GM23338 (cell line): ENCODE measurements at regions not wholly inside any gene's neighbourhood (a gene's known extent, or its start where the extent isn't known, plus 50 kb on each side); places are given as distances from the start of the nearest gene placed in this dataset.

ENCODE experiments used
- EZH2phosphoT487 ChIP-seq: fragments of 200-600 bp; sonication (generic); IDR thresholded peaks from one replicate; pipeline ENCODE4 v1.8.1; 2018; ENCODE audit warnings: antibody characterized with exemption; ENCODE audit not compliant: unreplicated experiment
- JUNB ChIP-seq: IDR thresholded peaks from one replicate; pipeline ENCODE4 v1.6.1; 2016; ENCODE audit warnings: antibody characterized with exemption; ENCODE audit not compliant: unreplicated experiment
- POLR2AphosphoS5 ChIP-seq: IDR thresholded peaks from 2 replicates; pipeline ENCODE4 v1.6.1; 2016; ENCODE audit warnings: antibody characterized with exemption, low read depth
- TF ChIP-seq, protein P1 (sequence below), 2 experiments: fragments of 200-600 bp in 1 of 2; sonication (generic) in 1 of 2; conservative IDR thresholded peaks; 2 replicates each; pipeline versions ENCODE4 v1.5.1 to v1.6.1; 2016 to 2017; ENCODE audit warnings: antibody characterized with exemption in 2 of 2, low read depth in 2 of 2, mild to moderate bottlenecking in 2 of 2, moderate library complexity in 1 of 2
- TF ChIP-seq, protein P2 (sequence below): IDR thresholded peaks from 2 replicates; pipeline ENCODE4 v1.6.1; 2016; ENCODE audit warnings: antibody characterized with exemption
- TF ChIP-seq, protein P3 (sequence below): IDR thresholded peaks from one replicate; pipeline ENCODE4 v1.6.1; 2018; ENCODE audit warnings: antibody characterized with exemption; ENCODE audit not compliant: unreplicated experiment

DNA sequence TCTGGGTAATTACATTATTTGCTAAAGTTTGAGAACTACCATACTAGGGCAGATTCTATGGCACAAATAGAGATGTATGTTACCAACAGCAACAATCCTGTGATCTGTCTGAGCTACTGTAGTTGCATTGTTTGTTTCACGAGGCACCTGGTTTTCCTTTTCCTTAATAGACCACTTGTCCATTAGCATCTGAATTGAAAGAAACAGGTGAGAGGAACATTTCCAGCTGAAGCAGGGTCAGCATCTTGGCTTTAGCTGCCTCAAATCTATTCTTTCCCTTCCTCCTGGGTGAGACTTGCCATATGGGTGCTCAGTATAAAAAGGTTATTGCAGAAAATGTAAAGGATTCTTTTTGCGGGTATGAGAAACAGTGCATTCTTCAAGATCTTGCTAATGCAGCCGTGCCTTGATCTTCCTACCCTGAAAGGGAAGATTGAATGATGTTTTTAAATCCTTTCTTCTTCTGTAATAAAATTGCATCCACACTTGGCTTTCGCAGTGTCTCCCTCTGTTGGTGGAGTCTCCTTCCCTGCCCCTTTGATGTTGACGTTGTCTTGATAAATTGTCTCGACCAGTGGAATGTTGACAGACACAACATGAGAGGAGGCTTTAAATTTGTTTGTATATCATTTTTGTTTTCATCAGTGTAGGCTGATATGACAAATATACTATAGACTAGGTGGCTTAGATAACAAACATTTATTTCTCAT, 118.0 kb upstream of the BRINP1 start:
- TF ChIP-seq, protein P1, sequence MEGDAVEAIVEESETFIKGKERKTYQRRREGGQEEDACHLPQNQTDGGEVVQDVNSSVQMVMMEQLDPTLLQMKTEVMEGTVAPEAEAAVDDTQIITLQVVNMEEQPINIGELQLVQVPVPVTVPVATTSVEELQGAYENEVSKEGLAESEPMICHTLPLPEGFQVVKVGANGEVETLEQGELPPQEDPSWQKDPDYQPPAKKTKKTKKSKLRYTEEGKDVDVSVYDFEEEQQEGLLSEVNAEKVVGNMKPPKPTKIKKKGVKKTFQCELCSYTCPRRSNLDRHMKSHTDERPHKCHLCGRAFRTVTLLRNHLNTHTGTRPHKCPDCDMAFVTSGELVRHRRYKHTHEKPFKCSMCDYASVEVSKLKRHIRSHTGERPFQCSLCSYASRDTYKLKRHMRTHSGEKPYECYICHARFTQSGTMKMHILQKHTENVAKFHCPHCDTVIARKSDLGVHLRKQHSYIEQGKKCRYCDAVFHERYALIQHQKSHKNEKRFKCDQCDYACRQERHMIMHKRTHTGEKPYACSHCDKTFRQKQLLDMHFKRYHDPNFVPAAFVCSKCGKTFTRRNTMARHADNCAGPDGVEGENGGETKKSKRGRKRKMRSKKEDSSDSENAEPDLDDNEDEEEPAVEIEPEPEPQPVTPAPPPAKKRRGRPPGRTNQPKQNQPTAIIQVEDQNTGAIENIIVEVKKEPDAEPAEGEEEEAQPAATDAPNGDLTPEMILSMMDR (conservative IDR thresholded peaks at IDR 0.05; ENCODE audit: low read depth in 2 of 2), result peak; percentile 50 to 55
- TF ChIP-seq, protein P2, sequence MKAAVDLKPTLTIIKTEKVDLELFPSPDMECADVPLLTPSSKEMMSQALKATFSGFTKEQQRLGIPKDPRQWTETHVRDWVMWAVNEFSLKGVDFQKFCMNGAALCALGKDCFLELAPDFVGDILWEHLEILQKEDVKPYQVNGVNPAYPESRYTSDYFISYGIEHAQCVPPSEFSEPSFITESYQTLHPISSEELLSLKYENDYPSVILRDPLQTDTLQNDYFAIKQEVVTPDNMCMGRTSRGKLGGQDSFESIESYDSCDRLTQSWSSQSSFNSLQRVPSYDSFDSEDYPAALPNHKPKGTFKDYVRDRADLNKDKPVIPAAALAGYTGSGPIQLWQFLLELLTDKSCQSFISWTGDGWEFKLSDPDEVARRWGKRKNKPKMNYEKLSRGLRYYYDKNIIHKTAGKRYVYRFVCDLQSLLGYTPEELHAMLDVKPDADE, result no peak
- TF ChIP-seq EZH2phosphoT487, result no peak
- no peak for TF ChIP-seq POLR2AphosphoS5
- no peak for TF ChIP-seq JUNB
- TF ChIP-seq, protein P3, sequence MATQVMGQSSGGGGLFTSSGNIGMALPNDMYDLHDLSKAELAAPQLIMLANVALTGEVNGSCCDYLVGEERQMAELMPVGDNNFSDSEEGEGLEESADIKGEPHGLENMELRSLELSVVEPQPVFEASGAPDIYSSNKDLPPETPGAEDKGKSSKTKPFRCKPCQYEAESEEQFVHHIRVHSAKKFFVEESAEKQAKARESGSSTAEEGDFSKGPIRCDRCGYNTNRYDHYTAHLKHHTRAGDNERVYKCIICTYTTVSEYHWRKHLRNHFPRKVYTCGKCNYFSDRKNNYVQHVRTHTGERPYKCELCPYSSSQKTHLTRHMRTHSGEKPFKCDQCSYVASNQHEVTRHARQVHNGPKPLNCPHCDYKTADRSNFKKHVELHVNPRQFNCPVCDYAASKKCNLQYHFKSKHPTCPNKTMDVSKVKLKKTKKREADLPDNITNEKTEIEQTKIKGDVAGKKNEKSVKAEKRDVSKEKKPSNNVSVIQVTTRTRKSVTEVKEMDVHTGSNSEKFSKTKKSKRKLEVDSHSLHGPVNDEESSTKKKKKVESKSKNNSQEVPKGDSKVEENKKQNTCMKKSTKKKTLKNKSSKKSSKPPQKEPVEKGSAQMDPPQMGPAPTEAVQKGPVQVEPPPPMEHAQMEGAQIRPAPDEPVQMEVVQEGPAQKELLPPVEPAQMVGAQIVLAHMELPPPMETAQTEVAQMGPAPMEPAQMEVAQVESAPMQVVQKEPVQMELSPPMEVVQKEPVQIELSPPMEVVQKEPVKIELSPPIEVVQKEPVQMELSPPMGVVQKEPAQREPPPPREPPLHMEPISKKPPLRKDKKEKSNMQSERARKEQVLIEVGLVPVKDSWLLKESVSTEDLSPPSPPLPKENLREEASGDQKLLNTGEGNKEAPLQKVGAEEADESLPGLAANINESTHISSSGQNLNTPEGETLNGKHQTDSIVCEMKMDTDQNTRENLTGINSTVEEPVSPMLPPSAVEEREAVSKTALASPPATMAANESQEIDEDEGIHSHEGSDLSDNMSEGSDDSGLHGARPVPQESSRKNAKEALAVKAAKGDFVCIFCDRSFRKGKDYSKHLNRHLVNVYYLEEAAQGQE, result no peak
